OCI-LY3 (cell line): ENCODE measurements at regions not wholly inside any gene's neighbourhood (a gene's known extent, or its start where the extent isn't known, plus 50 kb on each side); places are given as distances from the start of the nearest gene placed in this dataset.

Source experiments
- CTCF ChIP-seq: fragments of 200-600, 300-600 bp; sonication (generic); IDR thresholded peaks from 2 replicates; pipeline ENCODE4 v1.5.1; 2014; ENCODE audit warnings: antibody characterized with exemption, low read length, low read depth
- EZH2phosphoT487 ChIP-seq: fragments of 200-600 bp; shearing (Covaris generic); IDR thresholded peaks from 2 replicates; pipeline ENCODE4 v1.6.1; 2018; ENCODE audit warnings: antibody characterized with exemption, mixed run types, low read depth

- TF ChIP-seq CTCF: no peak
- no peak for TF ChIP-seq EZH2phosphoT487
Observed at GRCh38 chr5:35442885-35443639, 174.6 kb upstream of the SPEF2 start.
